ENCODE measurements at regions not wholly inside any gene's neighbourhood (a gene's known extent, or its start where the extent isn't known, plus 50 kb on each side); places are given as distances from the start of the nearest gene placed in this dataset.

GRCh38 chr6:148649454-148649963, 97.3 kb upstream of the UST start:
- in situ Hi-C loops (cut with HindIII; ENCODE audit: low pct_unique_long_range_greater_than_20kb, low sequenced_read_pairs): no loop called here

DNA sequence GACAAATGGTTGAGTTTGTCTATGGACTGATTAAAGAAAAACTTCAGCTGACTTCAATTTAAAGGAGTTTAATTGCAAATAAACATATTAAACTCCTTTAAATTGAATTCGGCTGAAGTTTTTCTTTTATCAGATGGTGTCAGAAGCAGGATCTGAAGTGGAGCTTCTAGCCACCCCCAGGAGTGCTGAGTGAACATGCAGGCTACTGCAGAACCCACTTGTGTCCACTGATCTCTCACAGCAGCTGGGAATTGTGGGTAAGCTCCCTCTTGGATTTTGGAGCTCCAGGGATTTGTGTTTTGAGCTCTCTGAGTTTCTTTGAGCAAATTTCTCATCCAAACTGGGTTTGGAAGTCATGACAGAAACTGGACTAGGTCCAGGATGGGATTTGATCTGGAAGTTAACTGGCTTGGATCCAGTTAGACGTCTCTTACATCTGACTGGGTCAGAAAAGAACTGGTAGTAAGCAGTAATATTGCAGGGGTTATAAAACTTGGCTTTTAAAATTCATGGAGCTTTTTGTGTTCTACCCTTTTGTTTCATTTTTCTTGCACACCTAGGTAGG, 95.8 kb upstream of the UST start:
- in situ Hi-C loops (cut with HindIII; ENCODE audit: low pct_unique_long_range_greater_than_20kb, low sequenced_read_pairs): no loop called here
- no peak for DNase-seq (ENCODE audit: low read depth)

More at GRCh38 chr6:148649454-148649963, 97.3 kb upstream of the UST start:
- DNase-seq (ENCODE audit: low read depth): no peak

GRCh38 chr6:148652205-148652604, 94.6 kb upstream of the UST start:
- in situ Hi-C loops (cut with HindIII; ENCODE audit: low pct_unique_long_range_greater_than_20kb, low sequenced_read_pairs): no loop called here
- DNase-seq (ENCODE audit: low read depth): no peak

DNA sequence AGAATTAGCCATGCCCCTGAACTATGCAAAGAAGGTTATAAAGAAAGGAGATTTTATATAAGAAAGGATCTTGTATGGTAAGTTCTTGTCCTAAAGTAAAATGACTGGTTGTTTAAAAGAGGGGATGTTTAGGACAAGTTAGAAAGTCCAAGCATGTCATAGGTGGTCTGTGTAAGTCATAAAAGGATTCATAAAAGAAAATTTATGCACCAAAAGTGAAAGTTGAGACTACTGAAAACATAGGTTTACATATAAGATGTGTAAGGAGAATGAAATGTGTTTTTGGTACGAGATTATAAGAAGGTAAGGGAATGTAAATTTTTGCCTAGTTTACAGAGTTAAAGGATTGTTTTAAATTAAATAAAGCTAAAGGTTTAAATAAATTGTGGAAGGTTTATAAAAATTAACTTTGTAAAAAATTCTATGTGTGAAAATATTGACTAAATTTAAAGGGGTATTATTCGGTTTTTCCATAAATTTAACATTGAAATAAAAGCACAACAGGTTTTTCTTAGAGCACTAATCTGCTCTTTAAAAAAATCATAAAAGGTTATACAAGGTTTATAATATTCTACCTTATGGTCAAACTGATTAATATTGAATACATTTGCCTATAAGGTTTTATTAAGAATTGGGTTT, 93.6 kb upstream of the UST start:
- in situ Hi-C loops (cut with HindIII; ENCODE audit: low pct_unique_long_range_greater_than_20kb, low sequenced_read_pairs): no loop called here
- peak; percentile 9 for DNase-seq (ENCODE audit: low read depth)

GRCh38 chr6:148657048-148657447, 89.8 kb upstream of the UST start:
- DNase-seq (ENCODE audit: low read depth): no peak
- in situ Hi-C loops (cut with HindIII; ENCODE audit: low pct_unique_long_range_greater_than_20kb, low sequenced_read_pairs): no loop called here

DNA sequence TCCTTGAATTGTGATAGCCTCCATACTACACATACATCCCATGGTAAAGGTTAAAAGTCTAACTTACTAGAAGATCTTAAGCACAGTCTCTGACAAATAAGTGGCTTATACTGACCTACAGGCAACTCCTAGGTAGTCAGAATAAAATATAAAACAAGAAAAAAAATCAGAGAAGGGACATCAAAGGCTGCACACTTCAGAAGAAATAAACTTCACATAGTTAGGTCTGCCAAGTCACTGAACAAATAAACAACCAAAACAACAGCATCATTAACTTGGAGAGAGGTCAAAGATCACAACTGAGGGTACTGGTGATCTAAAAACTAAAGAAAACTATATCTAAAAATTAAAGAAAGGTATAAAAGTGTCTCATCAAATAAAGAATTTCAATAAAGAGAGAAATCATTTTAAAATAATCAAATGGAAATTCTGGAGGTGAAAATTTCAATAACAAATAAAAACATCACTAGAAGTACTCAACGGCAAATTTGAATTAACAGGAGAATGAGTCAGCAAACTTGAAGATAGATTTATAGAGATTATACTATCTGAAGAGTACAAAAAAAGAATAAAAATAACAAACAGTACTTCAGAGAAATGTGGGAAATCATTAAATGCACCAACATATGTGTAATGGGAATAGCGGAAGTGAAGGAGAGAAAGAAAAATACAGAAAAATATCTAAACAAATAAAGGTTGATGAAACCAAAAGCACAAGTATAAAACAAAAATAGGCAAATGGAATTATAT, 88.0 kb upstream of the UST start:
- no peak for DNase-seq (ENCODE audit: low read depth)
- in situ Hi-C loops (cut with HindIII; ENCODE audit: low pct_unique_long_range_greater_than_20kb, low sequenced_read_pairs): no loop called here

DNA sequence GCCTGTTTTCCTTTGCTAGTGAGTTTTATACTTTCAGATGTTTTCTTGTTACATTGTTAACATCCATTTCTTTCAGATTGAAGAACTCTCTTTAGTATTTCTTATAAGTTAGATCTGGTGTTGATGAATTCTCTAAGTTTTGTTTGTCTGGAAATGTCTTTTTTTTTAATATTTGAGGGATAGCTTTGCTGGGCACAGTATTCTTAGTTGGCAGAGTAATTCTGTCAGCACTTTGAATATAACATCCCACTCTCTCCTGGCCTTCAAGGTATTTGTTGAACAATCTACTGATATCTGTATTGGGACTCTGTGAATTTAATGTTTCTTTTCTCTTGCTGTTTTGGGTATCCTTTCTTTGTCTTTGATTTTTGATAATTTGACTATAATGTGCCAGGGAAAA, 79.4 kb upstream of the UST start:
- no peak for DNase-seq (ENCODE audit: low read depth)
- in situ Hi-C loops (cut with HindIII; ENCODE audit: low pct_unique_long_range_greater_than_20kb, low sequenced_read_pairs): no loop called here

- in situ Hi-C loops (cut with HindIII; ENCODE audit: low pct_unique_long_range_greater_than_20kb, low sequenced_read_pairs): no loop called here
- no peak for DNase-seq (ENCODE audit: low read depth)
Observed at GRCh38 chr6:148671085-148671484, 75.7 kb upstream of the UST start.

DNA sequence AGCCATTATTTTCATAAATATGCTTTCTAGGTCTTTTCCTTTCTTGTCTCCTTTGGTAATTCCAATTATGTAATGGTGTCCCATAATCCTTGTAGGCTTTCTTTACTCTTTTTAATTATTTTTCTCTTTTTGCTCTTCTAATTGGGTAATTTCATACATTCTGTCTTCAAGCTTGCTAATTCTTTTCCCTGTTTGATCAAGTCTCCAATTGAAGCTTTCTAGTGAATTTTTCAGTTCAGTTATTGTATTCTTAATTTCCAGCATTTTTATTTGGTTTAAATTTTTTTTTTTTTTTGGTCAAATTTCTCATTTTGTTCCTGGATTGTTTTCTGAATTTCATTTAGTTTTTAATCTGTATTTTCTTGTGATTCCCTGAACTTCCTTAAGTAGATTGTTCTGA, 74.9 kb upstream of the UST start:
- no peak for DNase-seq (ENCODE audit: low read depth)
- in situ Hi-C loops (cut with HindIII; ENCODE audit: low pct_unique_long_range_greater_than_20kb, low sequenced_read_pairs): no loop called here

DNA sequence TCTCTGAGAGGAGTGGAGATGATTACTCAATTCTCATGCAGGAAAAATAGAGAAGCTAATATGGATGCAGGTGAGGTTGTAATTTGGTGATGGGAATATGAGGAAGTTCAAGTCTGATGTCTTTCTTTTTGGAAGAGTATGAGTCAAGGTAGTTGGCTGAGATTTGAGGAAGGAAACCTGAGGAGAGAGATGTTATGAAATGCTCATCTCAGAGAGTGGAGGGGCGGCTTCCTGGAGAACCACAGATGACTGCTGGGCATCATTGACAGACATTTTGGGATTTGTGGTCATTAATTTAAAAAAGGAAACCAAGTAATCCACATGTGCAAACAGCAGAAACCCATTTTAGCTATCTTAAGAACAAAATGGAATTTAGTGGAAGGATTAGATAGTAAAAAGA, 72.5 kb upstream of the UST start:
- DNase-seq (ENCODE audit: low read depth): no peak
- in situ Hi-C loops (cut with HindIII; ENCODE audit: low pct_unique_long_range_greater_than_20kb, low sequenced_read_pairs): no loop called here

DNA sequence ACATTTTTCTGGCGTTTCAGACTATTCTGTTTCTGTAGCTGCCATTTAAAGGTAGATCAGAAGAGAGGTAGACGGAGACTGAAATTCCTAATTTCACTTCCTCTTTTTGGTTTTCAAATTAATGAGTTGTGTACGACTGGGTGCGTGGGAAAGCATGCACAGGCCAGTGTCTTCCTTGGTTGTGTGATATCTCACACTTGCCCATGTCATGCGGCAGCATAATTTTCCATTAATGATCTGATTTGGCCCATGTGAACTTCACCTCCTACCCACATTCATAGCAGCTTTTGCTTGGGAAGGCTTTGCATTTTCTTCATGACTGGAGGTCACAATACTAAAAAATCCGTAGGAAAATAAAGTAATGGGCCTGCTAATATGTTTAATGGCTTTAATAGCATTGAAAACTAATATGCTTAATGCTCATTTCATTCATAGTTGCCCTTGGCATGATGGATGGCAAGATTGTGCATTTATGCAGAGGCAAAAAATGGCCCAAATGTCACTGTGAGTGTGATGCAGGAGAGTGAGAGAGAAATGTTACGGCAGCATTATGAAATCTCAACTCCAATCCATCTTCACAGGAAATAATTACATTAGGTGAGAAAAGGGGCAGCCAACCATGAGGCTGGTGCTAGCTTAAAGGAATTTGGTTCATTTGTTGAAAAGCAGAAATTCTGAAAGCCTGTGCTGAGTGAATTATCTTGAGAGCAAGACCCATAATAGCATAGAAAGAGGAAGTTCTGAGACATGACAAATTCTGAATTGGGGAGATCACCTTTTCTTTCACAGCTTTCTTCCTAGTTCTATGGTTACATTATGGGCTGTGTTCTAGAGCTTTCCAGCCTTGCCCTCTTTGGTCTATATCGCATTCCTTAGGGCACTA, 69.0 kb upstream of the UST start:
- in situ Hi-C loops (cut with HindIII; ENCODE audit: low pct_unique_long_range_greater_than_20kb, low sequenced_read_pairs): no loop called here

GRCh38 chr6:148678682-148679081, 68.1 kb upstream of the UST start:
- in situ Hi-C loops (cut with HindIII; ENCODE audit: low pct_unique_long_range_greater_than_20kb, low sequenced_read_pairs): no loop called here
- no peak for DNase-seq (ENCODE audit: low read depth)

More for the DNA sequence above, 69.0 kb upstream of the UST start:
- no peak for DNase-seq (ENCODE audit: low read depth)

DNA sequence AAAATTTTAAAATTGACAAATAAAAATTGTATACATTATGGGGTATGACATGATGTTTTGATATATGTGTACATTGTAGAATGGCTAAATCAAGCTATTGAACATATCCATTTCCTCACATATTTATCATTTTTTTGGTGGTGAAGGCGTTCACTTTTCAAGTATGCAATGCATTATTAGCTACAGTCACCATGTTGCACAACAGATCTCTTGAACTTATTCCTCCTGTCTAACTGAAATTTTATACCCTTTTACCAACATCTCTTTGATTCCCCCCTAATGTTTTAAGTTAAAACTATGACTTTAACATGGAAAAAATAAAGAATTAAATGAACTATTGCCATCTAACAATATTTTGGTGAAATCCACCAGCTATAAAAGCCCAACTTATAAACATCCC, 65.2 kb upstream of the UST start:
- in situ Hi-C loops (cut with HindIII; ENCODE audit: low pct_unique_long_range_greater_than_20kb, low sequenced_read_pairs): no loop called here
- no peak for DNase-seq (ENCODE audit: low read depth)

GRCh38 chr6:148682252-148682651, 64.6 kb upstream of the UST start:
- in situ Hi-C loops (cut with HindIII; ENCODE audit: low pct_unique_long_range_greater_than_20kb, low sequenced_read_pairs): no loop called here
- DNase-seq (ENCODE audit: low read depth): no peak

DNA sequence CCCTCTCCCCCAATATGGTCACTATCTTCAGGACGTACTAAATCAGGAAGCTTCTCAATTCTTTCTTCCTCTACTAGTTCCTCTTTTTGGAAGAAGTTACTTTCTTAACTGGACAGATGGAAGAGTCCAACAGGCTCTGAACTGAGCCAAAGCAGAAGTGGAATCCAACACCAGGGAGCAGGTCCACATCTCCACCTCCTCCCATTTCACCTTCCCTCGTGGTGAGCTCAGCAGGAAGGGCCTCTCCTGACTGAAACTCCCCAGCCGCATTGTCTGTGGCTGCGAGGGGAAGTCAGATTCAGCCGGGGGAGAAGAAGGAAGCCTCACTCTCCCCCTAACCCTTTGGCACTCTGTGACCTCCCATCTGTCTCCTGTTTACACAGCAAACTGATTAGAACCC, 63.8 kb upstream of the UST start:
- DNase-seq (ENCODE audit: low read depth): no peak
- in situ Hi-C loops (cut with HindIII; ENCODE audit: low pct_unique_long_range_greater_than_20kb, low sequenced_read_pairs): no loop called here

DNA sequence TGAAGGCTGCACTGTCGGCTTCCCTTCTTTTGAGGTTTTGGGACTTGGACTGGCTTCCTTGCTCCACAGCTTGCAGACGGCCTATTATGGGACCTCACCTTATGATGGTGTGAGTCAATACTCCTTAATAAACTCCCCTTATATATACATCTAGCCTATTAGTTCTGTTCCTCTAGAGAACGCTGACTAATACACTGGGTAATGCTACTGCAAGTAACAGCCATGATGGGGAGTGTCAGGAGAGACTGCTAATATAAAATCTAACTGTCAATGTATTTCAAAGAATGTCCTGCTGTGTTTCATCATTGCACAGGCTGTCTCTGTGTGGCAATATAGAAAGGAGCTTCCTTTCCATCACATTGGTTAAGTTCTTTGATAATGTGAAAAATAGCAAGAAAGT, 57.7 kb upstream of the UST start:
- no peak for DNase-seq (ENCODE audit: low read depth)
- in situ Hi-C loops (cut with HindIII; ENCODE audit: low pct_unique_long_range_greater_than_20kb, low sequenced_read_pairs): no loop called here

DNA sequence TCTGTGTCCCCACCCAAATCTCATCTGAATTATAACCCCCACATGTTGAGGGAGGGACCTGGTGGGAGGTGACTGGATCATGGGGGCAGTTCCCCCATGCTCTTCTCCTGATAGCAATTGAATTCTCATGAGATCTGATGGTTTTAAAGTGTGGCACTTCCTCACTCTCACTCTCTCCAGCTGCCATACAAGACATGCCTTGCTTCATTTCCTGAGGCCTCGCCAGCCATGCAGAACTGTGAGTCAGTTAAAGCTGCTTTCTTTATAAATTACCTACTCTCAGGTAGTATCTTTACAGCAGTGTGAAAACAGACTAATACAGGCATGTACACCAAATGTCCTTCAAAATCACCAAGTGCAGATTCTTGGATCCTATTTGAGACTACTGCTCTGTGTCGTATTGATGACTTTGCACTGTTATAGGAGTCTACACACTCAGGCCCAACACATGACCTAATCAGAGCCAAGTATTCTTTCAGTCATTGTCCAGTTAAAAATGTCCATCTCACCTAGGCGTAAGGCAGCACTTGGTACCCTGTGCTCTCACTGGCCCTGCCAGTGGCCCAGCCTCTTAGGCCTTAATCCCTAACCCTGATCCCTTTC, 52.8 kb upstream of the UST start:
- peak; percentile 31 for DNase-seq (ENCODE audit: low read depth)
- in situ Hi-C loops (cut with HindIII; ENCODE audit: low pct_unique_long_range_greater_than_20kb, low sequenced_read_pairs): no loop called here
